HL-60 (cell line): ENCODE measurements at regions not wholly inside any gene's neighbourhood (a gene's known extent, or its start where the extent isn't known, plus 50 kb on each side); places are given as distances from the start of the nearest gene placed in this dataset.

Experiments
- CTCF ChIP-seq: IDR thresholded peaks from one replicate; pipeline ENCODE4 v1.5.1; 2011; ENCODE audit warnings: low read length, control low read depth, inconsistent platforms; ENCODE audit not compliant: insufficient read depth
- GABPA ChIP-seq: IDR thresholded peaks from 2 replicates; pipeline ENCODE4 v1.6.1; 2012; ENCODE audit warnings: low read depth
- POLR2AphosphoS5 ChIP-seq: IDR thresholded peaks from 2 replicates; pipeline ENCODE4 v1.6.1; 2012; ENCODE audit warnings: low read depth
- REST ChIP-seq: IDR thresholded peaks from 2 replicates; pipeline ENCODE4 v1.6.1; 2012; ENCODE audit warnings: low read depth; ENCODE audit not compliant: insufficient replicate concordance

- TF ChIP-seq CTCF (no peak), REST (no peak), POLR2AphosphoS5 (no peak), GABPA (no peak)
Observed at GRCh38 chr12:78530100-78530765, 334.3 kb upstream of the SYT1 start.
